Neural cell (in vitro differentiated cells): ENCODE measurements at regions not wholly inside any gene's neighbourhood (a gene's known extent, or its start where the extent isn't known, plus 50 kb on each side); places are given as distances from the start of the nearest gene placed in this dataset.

Experiments used
- CTCF ChIP-seq: fragments of 450-650 bp; IDR thresholded peaks from 2 replicates; pipeline ENCODE4 v1.5.1; 2014; ENCODE audit warnings: antibody characterized with exemption, mild to moderate bottlenecking, moderate library complexity; ENCODE audit not compliant: poor library complexity, severe bottlenecking
- EP300 ChIP-seq: fragments of 450-650 bp; conservative IDR thresholded peaks from 2 replicates; pipeline ENCODE4 v1.6.1; 2014; ENCODE audit warnings: antibody characterized with exemption, mild to moderate bottlenecking, moderate library complexity; ENCODE audit not compliant: poor library complexity, severe bottlenecking
- EZH2 ChIP-seq: fragments of 200-600, 300-800 bp; shearing (Covaris generic), sonication (generic); IDR thresholded peaks from 2 replicates; pipeline ENCODE4 v1.6.1; 2014; ENCODE audit warnings: antibody characterized with exemption, low read length, borderline replicate concordance, mild to moderate bottlenecking; ENCODE audit not compliant: insufficient read depth, poor library complexity, severe bottlenecking
- MXI1 ChIP-seq: fragments of 450-650 bp; conservative IDR thresholded peaks from 2 replicates; pipeline ENCODE4 v1.6.1; 2014; ENCODE audit warnings: antibody characterized with exemption, mild to moderate bottlenecking; ENCODE audit not compliant: poor library complexity, severe bottlenecking
- POLR2AphosphoS5 ChIP-seq: IDR thresholded peaks from 2 replicates; pipeline ENCODE4 v1.6.1; 2012
- REST ChIP-seq: IDR thresholded peaks from 2 replicates; pipeline ENCODE4 v1.6.1; 2012; ENCODE audit warnings: borderline replicate concordance
- TAF1 ChIP-seq: IDR thresholded peaks from 2 replicates; pipeline ENCODE4 v1.6.1; 2012; ENCODE audit warnings: low read depth

- no peak for TF ChIP-seq CTCF
- no peak for TF ChIP-seq EP300
- TF ChIP-seq POLR2AphosphoS5 = no peak
- TF ChIP-seq TAF1 = no peak
- TF ChIP-seq REST = no peak
- TF ChIP-seq EZH2 = no peak
- no peak for TF ChIP-seq MXI1
Measured at GRCh38 chr5:109589986-109590385, 99.7 kb upstream of the MAN2A1 start.
